ENCODE measurements at regions not wholly inside any gene's neighbourhood (a gene's known extent, or its start where the extent isn't known, plus 50 kb on each side); places are given as distances from the start of the nearest gene placed in this dataset.

- no peaks in the 10 kb centered on the region; the same call in 2 of the 3 replicates for H3K36me3 Mint-ChIP-seq (ENCODE audit: low read depth)
- peaks cover 6% of the 10 kb centered on the region; the same call in 2 of the 3 replicates for H3K9me3 Mint-ChIP-seq
- ATAC-seq (no peak), DNase-seq (ENCODE audit: low spot score) (no peak)
- no peak overlapping the region for H3K4me3 Mint-ChIP-seq
- H3K27me3 ChIP-seq (ENCODE audit: insufficient read depth) = no peaks in the 10 kb centered on the region
- H3K4me1 Mint-ChIP-seq = peaks cover 2% of the 10 kb centered on the region; the same call in 2 of the 3 replicates
- H3K27ac Mint-ChIP-seq = no peak overlapping the region
- H3K36me3 ChIP-seq (ENCODE audit: insufficient read depth) = no peaks in the 10 kb centered on the region
- H3K9me2 ChIP-seq (ENCODE audit: insufficient read depth) = no peaks in the 10 kb centered on the region
- no peak overlapping the region for H3K4me2 ChIP-seq
- peaks cover 4% of the 10 kb centered on the region for H3K27me3 Mint-ChIP-seq (ENCODE audit: insufficient read depth, low read depth, poor library complexity)
- no peak overlapping the region for H2AFZ ChIP-seq
- H3K79me2 ChIP-seq (replicated peaks; ENCODE audit: insufficient read depth) = no peaks in the 10 kb centered on the region
- H4K20me1 ChIP-seq (replicated peaks; ENCODE audit: insufficient read depth) = no peaks in the 10 kb centered on the region
- no peaks in the 10 kb centered on the region for H3K4me1 ChIP-seq (ENCODE audit: insufficient read depth)
- no peak overlapping the region for H3K27ac ChIP-seq (ENCODE audit: low read depth)
- H3F3A ChIP-seq (replicated peaks; ENCODE audit: low read depth) = no peaks in the 10 kb centered on the region
- TF ChIP-seq, protein P1, sequence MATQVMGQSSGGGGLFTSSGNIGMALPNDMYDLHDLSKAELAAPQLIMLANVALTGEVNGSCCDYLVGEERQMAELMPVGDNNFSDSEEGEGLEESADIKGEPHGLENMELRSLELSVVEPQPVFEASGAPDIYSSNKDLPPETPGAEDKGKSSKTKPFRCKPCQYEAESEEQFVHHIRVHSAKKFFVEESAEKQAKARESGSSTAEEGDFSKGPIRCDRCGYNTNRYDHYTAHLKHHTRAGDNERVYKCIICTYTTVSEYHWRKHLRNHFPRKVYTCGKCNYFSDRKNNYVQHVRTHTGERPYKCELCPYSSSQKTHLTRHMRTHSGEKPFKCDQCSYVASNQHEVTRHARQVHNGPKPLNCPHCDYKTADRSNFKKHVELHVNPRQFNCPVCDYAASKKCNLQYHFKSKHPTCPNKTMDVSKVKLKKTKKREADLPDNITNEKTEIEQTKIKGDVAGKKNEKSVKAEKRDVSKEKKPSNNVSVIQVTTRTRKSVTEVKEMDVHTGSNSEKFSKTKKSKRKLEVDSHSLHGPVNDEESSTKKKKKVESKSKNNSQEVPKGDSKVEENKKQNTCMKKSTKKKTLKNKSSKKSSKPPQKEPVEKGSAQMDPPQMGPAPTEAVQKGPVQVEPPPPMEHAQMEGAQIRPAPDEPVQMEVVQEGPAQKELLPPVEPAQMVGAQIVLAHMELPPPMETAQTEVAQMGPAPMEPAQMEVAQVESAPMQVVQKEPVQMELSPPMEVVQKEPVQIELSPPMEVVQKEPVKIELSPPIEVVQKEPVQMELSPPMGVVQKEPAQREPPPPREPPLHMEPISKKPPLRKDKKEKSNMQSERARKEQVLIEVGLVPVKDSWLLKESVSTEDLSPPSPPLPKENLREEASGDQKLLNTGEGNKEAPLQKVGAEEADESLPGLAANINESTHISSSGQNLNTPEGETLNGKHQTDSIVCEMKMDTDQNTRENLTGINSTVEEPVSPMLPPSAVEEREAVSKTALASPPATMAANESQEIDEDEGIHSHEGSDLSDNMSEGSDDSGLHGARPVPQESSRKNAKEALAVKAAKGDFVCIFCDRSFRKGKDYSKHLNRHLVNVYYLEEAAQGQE (IDR thresholded peaks at IDR 0.05; ENCODE audit: unreplicated experiment) = no peak
- TF ChIP-seq ZNF114 (CRISPR knock-in tag; IDR thresholded peaks at IDR 0.05) = no peak
- TF ChIP-seq EZH2phosphoT487 (IDR thresholded peaks at IDR 0.05; ENCODE audit: unreplicated experiment) = no peak
- TF ChIP-seq JUNB (IDR thresholded peaks at IDR 0.05; ENCODE audit: unreplicated experiment) = no peak
- no peak for TF ChIP-seq ETS1 (IDR thresholded peaks at IDR 0.05)
- no peak for TF ChIP-seq CREB1 (CRISPR knock-in tag; IDR thresholded peaks at IDR 0.05; ENCODE audit: low read depth)
- TF ChIP-seq, protein P2, sequence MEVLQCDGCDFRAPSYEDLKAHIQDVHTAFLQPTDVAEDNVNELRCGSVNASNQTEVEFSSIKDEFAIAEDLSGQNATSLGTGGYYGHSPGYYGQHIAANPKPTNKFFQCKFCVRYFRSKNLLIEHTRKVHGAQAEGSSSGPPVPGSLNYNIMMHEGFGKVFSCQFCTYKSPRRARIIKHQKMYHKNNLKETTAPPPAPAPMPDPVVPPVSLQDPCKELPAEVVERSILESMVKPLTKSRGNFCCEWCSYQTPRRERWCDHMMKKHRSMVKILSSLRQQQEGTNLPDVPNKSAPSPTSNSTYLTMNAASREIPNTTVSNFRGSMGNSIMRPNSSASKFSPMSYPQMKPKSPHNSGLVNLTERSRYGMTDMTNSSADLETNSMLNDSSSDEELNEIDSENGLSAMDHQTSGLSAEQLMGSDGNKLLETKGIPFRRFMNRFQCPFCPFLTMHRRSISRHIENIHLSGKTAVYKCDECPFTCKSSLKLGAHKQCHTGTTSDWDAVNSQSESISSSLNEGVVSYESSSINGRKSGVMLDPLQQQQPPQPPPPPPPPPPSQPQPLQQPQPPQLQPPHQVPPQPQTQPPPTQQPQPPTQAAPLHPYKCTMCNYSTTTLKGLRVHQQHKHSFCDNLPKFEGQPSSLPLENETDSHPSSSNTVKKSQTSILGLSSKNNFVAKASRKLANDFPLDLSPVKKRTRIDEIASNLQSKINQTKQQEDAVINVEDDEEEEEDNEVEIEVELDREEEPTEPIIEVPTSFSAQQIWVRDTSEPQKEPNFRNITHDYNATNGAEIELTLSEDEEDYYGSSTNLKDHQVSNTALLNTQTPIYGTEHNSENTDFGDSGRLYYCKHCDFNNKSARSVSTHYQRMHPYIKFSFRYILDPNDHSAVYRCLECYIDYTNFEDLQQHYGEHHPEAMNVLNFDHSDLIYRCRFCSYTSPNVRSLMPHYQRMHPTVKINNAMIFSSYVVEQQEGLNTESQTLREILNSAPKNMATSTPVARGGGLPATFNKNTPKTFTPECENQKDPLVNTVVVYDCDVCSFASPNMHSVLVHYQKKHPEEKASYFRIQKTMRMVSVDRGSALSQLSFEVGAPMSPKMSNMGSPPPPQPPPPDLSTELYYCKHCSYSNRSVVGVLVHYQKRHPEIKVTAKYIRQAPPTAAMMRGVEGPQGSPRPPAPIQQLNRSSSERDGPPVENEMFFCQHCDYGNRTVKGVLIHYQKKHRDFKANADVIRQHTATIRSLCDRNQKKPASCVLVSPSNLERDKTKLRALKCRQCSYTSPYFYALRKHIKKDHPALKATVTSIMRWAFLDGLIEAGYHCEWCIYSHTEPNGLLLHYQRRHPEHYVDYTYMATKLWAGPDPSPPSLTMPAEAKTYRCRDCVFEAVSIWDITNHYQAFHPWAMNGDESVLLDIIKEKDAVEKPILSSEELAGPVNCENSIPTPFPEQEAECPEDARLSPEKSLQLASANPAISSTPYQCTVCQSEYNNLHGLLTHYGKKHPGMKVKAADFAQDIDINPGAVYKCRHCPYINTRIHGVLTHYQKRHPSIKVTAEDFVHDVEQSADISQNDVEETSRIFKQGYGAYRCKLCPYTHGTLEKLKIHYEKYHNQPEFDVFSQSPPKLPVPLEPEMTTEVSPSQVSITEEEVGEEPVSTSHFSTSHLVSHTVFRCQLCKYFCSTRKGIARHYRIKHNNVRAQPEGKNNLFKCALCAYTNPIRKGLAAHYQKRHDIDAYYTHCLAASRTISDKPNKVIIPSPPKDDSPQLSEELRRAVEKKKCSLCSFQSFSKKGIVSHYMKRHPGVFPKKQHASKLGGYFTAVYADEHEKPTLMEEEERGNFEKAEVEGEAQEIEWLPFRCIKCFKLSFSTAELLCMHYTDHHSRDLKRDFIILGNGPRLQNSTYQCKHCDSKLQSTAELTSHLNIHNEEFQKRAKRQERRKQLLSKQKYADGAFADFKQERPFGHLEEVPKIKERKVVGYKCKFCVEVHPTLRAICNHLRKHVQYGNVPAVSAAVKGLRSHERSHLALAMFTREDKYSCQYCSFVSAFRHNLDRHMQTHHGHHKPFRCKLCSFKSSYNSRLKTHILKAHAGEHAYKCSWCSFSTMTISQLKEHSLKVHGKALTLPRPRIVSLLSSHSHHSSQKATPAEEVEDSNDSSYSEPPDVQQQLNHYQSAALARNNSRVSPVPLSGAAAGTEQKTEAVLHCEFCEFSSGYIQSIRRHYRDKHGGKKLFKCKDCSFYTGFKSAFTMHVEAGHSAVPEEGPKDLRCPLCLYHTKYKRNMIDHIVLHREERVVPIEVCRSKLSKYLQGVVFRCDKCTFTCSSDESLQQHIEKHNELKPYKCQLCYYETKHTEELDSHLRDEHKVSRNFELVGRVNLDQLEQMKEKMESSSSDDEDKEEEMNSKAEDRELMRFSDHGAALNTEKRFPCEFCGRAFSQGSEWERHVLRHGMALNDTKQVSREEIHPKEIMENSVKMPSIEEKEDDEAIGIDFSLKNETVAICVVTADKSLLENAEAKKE (CRISPR knock-in tag; IDR thresholded peaks at IDR 0.05) = no peak
- no peak for TF ChIP-seq NANOG (IDR thresholded peaks at IDR 0.05; ENCODE audit: borderline replicate concordance)
- TF ChIP-seq CTCF (conservative IDR thresholded peaks at IDR 0.05; ENCODE audit: low read depth in 2 of 2) = no peak
- no peak for TF ChIP-seq EZH2 (IDR thresholded peaks at IDR 0.05; ENCODE audit: low read depth, unreplicated experiment)
- H3K4me3 ChIP-seq = no peak overlapping the region
These were observed 478.8 kb upstream of the ADAMTS16 start for GRCh38 chr5:4661326-4661725.

Data from GM23338 (cell line).